Neuronal stem cell (in vitro differentiated cells): ENCODE measurements at regions not wholly inside any gene's neighbourhood (a gene's known extent, or its start where the extent isn't known, plus 50 kb on each side); places are given as distances from the start of the nearest gene placed in this dataset.

Experiments used
- DNase-seq: peaks from one replicate; pipeline ENCODE4 v3.0.0-alpha.2; 2013; ENCODE audit warnings: low spot score
- H2AFZ ChIP-seq: one replicate; pipeline ENCODE4 v1.6.1; 2013; ENCODE audit warnings: mild to moderate bottlenecking, low read length, inconsistent platforms
- H2AK5ac ChIP-seq: 2 replicates; pipeline ENCODE4 v1.6.1; 2013; ENCODE audit warnings: low read depth, mild to moderate bottlenecking, inconsistent platforms, low read length, moderate library complexity, mixed read lengths
- H2BK120ac ChIP-seq: 2 replicates; pipeline ENCODE4 v1.6.1; 2013; ENCODE audit warnings: low read depth, mild to moderate bottlenecking, inconsistent platforms, low read length, moderate library complexity, mixed read lengths
- H2BK12ac ChIP-seq: one replicate; pipeline ENCODE4 v1.6.1; 2013; ENCODE audit warnings: low read length, inconsistent platforms
- H2BK15ac ChIP-seq: 2 replicates; pipeline ENCODE4 v1.6.1; 2013; ENCODE audit warnings: mild to moderate bottlenecking, low read length, inconsistent platforms, mixed read lengths
- H2BK5ac ChIP-seq: one replicate; pipeline ENCODE4 v1.6.1; 2013; ENCODE audit warnings: inconsistent platforms, mild to moderate bottlenecking, low read length, moderate library complexity
- H3K14ac ChIP-seq: one replicate; pipeline ENCODE4 v1.6.1; 2013; ENCODE audit warnings: low read length, inconsistent platforms
- H3K18ac ChIP-seq: 2 replicates; pipeline ENCODE4 v1.6.1; 2013; ENCODE audit warnings: low read length, inconsistent platforms
- H3K23ac ChIP-seq: 2 replicates; pipeline ENCODE4 v1.6.1; 2013; ENCODE audit warnings: low read depth, mild to moderate bottlenecking, mixed read lengths, low read length, inconsistent platforms; ENCODE audit not compliant: poor library complexity
- H3K27ac ChIP-seq: replicated peaks from 3 replicates; pipeline ENCODE4 v1.5.1; 2013; ENCODE audit warnings: low read length, inconsistent platforms
- H3K27me3 ChIP-seq, 3 experiments: 2 replicates each; pipeline ENCODE4 v1.6.1; 2013; ENCODE audit warnings: low read length in 3 of 3, mild to moderate bottlenecking in 2 of 3, inconsistent platforms in 1 of 3, low read depth in 1 of 3, mixed read lengths in 1 of 3, moderate library complexity in 1 of 3; ENCODE audit not compliant: control insufficient read depth in 3 of 3, insufficient read depth in 3 of 3
- H3K36me3 ChIP-seq, 2 donors: replicated peaks in 1 of 2; 2 replicates each; pipeline ENCODE4 v1.6.1; 2013; ENCODE audit warnings: low read length in 2 of 2; ENCODE audit not compliant: control insufficient read depth in 2 of 2, insufficient read depth in 2 of 2
- H3K4ac ChIP-seq: 2 replicates; pipeline ENCODE4 v1.6.1; 2013; ENCODE audit warnings: inconsistent platforms, mild to moderate bottlenecking, low read length, moderate library complexity
- H3K4me1 ChIP-seq, 2 donors: 1 replicate in 1 of 2; 2 replicates in 1 of 2; pipeline ENCODE4 v1.6.1; 2013; ENCODE audit warnings: low read length in 2 of 2, low read depth in 1 of 2; ENCODE audit not compliant: control insufficient read depth in 2 of 2, insufficient read depth in 1 of 2
- H3K4me2 ChIP-seq: one replicate; pipeline ENCODE4 v1.6.1; 2013; ENCODE audit warnings: mild to moderate bottlenecking, low read length, inconsistent platforms; ENCODE audit not compliant: insufficient read depth, poor library complexity, severe bottlenecking
- H3K4me3 ChIP-seq, 2 donors: 2 replicates each; pipeline ENCODE4 v1.5.1; 2013; ENCODE audit warnings: low read length in 2 of 2, mild to moderate bottlenecking in 2 of 2, inconsistent platforms in 1 of 2, moderate library complexity in 1 of 2
- H3K79me1 ChIP-seq: one replicate; pipeline ENCODE4 v1.6.1; 2013; ENCODE audit warnings: low read depth, mild to moderate bottlenecking, inconsistent platforms, low read length, moderate library complexity
- H3K9ac ChIP-seq: one replicate; pipeline ENCODE4 v1.6.1; 2013; ENCODE audit warnings: mild to moderate bottlenecking, low read depth, low read length, inconsistent platforms; ENCODE audit not compliant: poor library complexity
- H3K9me3 ChIP-seq, 2 donors: replicated peaks in 1 of 2; 2 replicates each; pipeline versions ENCODE3 to v1.6.1; 2013; ENCODE audit warnings: low read length in 2 of 2, mild to moderate bottlenecking in 2 of 2, inconsistent platforms in 1 of 2, low read depth in 1 of 2, mixed read lengths in 1 of 2, moderate library complexity in 1 of 2; ENCODE audit not compliant: control insufficient read depth in 2 of 2, insufficient read depth in 1 of 2
- H4K8ac ChIP-seq: one replicate; pipeline ENCODE4 v1.6.1; 2013; ENCODE audit warnings: low read depth, mild to moderate bottlenecking, inconsistent platforms, low read length, moderate library complexity
- H4K91ac ChIP-seq: one replicate; pipeline ENCODE4 v1.6.1; 2013; ENCODE audit warnings: low read length, low read depth, mild to moderate bottlenecking, inconsistent platforms; ENCODE audit not compliant: poor library complexity
- WGBS, 2 donors: extraction: QIAGEN DNeasy Blood & Tissue Kit; methylation state at CpG; one replicate each; pipeline ENCODE4 v1.1.7; 2013; ENCODE audit warnings: missing lambda C conversion rate in 2 of 2, mixed read lengths in 1 of 2; ENCODE audit not compliant: insufficient read length in 2 of 2, insufficient replicate concordance in 1 of 2; ENCODE audit errors: extremely low coverage in 2 of 2; 5-methylcytosine and 5-hydroxymethylcytosine counted together

- Histone ChIP-seq H3K36me3 (no peaks in the 10 kb centered on the region), H4K8ac (no peak overlapping the region), H3K14ac (no peak overlapping the region), H3K18ac (no peak overlapping the region), H3K79me1 (no peaks in the 10 kb centered on the region), H3K9ac (no peak overlapping the region), H3K9me3 (no peaks in the 10 kb centered on the region), H2AK5ac (no peak overlapping the region), H3K4me3 (no peak overlapping the region), H2AFZ (no peak overlapping the region), H3K4me2 (no peak overlapping the region), H2BK5ac (no peak overlapping the region), H2BK12ac (no peak overlapping the region), H3K23ac (no peak overlapping the region), H2BK120ac (no peak overlapping the region), H3K27ac (no peak overlapping the region), H3K4ac (no peak overlapping the region), H3K4me1 (no peaks in the 10 kb centered on the region), H2BK15ac (no peak overlapping the region), H3K27me3 (no peaks in the 10 kb centered on the region), H4K91ac (no peak overlapping the region)
- no peak for DNase-seq
- WGBS, 2 donors, result no CpG with 5 or more reads among the region's 2 CpGs
Measured at GRCh38 chr18:69109686-69110085, 291.0 kb upstream of the DOK6 start.

- no peak overlapping the region for H4K91ac ChIP-seq
- H4K8ac ChIP-seq, result no peak overlapping the region
- no peak overlapping the region for H2BK15ac ChIP-seq
- no peak overlapping the region for H2AFZ ChIP-seq
- no peaks in the 10 kb centered on the region for H3K27me3 ChIP-seq
- H2BK12ac ChIP-seq, result no peak overlapping the region
- WGBS, 2 donors, result no CpG with 5 or more reads among the region's 2 CpGs
- no peak overlapping the region for H3K4me3 ChIP-seq
- H2BK5ac ChIP-seq, result no peak overlapping the region
- no peak overlapping the region for H3K23ac ChIP-seq
- no peaks in the 10 kb centered on the region for H3K36me3 ChIP-seq
- H3K9ac ChIP-seq, result no peak overlapping the region
- no peaks in the 10 kb centered on the region for H3K79me1 ChIP-seq
- no peak overlapping the region for H3K18ac ChIP-seq
- no peak overlapping the region for H3K14ac ChIP-seq
- H3K4ac ChIP-seq, result no peak overlapping the region
- no peak overlapping the region for H3K4me2 ChIP-seq
- H2AK5ac ChIP-seq, result no peak overlapping the region
- no peak for DNase-seq
- no peak overlapping the region for H3K27ac ChIP-seq
- H3K9me3 ChIP-seq, result no peaks in the 10 kb centered on the region
- H3K4me1 ChIP-seq, result no peaks in the 10 kb centered on the region
- no peak overlapping the region for H2BK120ac ChIP-seq
Measured at GRCh38 chr18:69120833-69121232, 279.9 kb upstream of the DOK6 start.

GRCh38 chr18:69123421-69123820 lies 277.3 kb upstream of the DOK6 start:
- Histone ChIP-seq H3K23ac (no peak overlapping the region), H2BK120ac (no peak overlapping the region), H2BK15ac (no peak overlapping the region), H3K4me2 (no peak overlapping the region), H3K4ac (no peak overlapping the region), H3K4me3 (no peak overlapping the region), H2BK12ac (no peak overlapping the region), H3K18ac (no peak overlapping the region), H2AK5ac (no peak overlapping the region), H3K36me3 (no peaks in the 10 kb centered on the region), H4K8ac (no peak overlapping the region), H3K27ac (no peak overlapping the region), H3K79me1 (no peaks in the 10 kb centered on the region), H2BK5ac (no peak overlapping the region), H3K27me3 (no peaks in the 10 kb centered on the region), H3K9ac (no peak overlapping the region), H3K9me3 (no peaks in the 10 kb centered on the region), H4K91ac (no peak overlapping the region), H3K14ac (no peak overlapping the region), H2AFZ (no peak overlapping the region), H3K4me1 (no peaks in the 10 kb centered on the region)
- no peak for DNase-seq
- WGBS, 2 donors, result no CpG with 5 or more reads among the region's 1 CpG

GRCh38 chr18:69127873-69128500 lies 272.7 kb upstream of the DOK6 start:
- Histone ChIP-seq H3K4me1 (peaks cover 0 to 2% of the 10 kb centered on the region in 2 donors), H3K36me3 (no peaks in the 10 kb centered on the region), H4K8ac (no peak overlapping the region), H3K4ac (no peak overlapping the region), H3K9ac (no peak overlapping the region), H2BK12ac (no peak overlapping the region), H2BK5ac (no peak overlapping the region), H2AFZ (no peak overlapping the region), H2BK15ac (no peak overlapping the region), H3K9me3 (peaks cover 0 to 7% of the 10 kb centered on the region in 2 donors), H3K4me2 (no peak overlapping the region), H3K79me1 (no peaks in the 10 kb centered on the region), H4K91ac (no peak overlapping the region), H2AK5ac (no peak overlapping the region), H2BK120ac (no peak overlapping the region), H3K14ac (no peak overlapping the region), H3K18ac (no peak overlapping the region), H3K27ac (no peak overlapping the region), H3K23ac (no peak overlapping the region), H3K4me3 (no peak overlapping the region), H3K27me3 (no peaks in the 10 kb centered on the region)
- WGBS, 2 donors, result no CpG with 5 or more reads among the region's 3 CpGs
- DNase-seq, result no peak
